T-helper 1 cell (primary cell): ENCODE measurements at regions not wholly inside any gene's neighbourhood (a gene's known extent, or its start where the extent isn't known, plus 50 kb on each side); places are given as distances from the start of the nearest gene placed in this dataset.

Source experiments
- DNase-seq, 5 donors: peaks; one replicate each; pipeline ENCODE4 v3.0.0-alpha.2; 2012 to 2020

- DNase-seq = no peak
Measured at GRCh38 chr12:132439333-132439904, 50.5 kb upstream of the FBRSL1 start.

- no peak for DNase-seq
Measured at GRCh38 chr12:132438726-132439125, 51.2 kb upstream of the FBRSL1 start.

- no peak for DNase-seq
Measured at GRCh38 chr12:132437943-132438700, 51.8 kb upstream of the FBRSL1 start.

DNA sequence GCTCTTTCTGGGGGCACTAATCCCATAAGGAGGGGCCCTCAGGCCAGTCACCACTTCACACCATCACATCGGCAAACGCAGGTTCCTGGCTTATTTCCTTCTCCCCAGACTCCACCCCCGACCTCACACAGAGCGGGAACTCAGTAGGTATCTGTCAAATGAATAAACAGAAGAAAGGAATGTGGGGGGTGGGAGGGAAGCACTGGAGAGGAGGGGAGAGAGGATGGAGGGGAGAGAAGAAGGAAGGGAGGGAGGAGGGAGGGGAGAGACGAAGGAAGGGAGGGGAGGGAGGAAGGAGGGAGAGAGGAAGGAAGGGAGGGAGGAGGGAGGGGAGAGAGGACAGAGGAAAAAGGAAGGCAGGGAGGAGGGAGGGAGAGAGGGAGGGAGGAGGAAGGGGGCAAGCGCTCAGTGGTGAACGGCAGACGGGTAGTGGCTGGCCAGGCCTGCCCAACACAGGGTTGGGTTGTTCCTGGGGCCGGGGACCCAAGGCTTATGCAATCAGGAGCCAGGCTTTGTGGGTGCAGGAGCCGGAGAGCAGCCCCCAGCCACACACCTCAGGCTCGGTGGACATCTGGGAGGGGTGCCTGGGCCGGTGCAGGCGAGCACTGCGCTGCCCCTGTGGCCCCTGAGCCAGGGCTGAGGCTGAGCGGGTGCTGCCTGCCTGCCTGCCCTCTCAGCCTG, 52.6 kb upstream of the FBRSL1 start:
- no peak for DNase-seq

GRCh38 chr12:132436791-132437251, 53.1 kb upstream of the FBRSL1 start:
- no peak for DNase-seq

GRCh38 chr12:132435486-132436187, 54.3 kb upstream of the FBRSL1 start:
- no peak for DNase-seq

DNA sequence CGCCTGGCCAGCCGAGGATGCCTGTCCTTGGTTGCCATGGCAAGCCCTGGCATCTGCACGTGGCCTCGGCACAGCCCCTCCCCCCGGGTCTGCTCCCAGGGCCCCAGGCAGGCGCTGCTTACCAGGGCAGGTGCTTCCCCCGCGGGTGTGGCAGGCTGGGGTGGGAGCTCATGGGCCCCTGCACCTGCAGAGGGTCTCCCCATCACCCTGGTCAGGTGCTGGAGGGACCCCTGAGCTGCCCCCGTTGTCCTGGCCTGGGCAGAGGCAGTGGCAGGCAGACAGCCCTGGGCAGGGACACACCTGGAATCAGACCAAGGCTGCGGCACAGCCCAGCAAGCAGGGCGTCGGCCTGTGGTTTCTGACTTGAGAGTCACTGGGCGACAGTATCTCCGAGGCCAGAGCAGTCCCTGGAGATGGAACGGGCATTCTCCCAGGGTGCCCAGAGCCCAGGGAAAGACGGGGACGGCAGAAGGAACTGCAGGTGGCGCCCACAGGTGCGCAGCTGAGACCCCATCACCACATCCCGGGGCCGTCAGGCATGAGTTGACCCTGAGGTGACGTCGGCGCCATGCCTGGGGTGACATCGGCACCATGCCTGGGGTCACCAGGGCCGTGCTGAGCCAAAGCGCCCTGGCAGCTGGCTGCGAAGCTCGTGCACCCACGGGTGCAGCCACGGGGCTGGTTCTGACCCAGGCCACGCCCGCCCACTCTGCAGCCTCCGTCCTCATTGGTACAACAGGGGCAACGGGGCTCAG, 56.1 kb upstream of the FBRSL1 start:
- no peak for DNase-seq

DNA sequence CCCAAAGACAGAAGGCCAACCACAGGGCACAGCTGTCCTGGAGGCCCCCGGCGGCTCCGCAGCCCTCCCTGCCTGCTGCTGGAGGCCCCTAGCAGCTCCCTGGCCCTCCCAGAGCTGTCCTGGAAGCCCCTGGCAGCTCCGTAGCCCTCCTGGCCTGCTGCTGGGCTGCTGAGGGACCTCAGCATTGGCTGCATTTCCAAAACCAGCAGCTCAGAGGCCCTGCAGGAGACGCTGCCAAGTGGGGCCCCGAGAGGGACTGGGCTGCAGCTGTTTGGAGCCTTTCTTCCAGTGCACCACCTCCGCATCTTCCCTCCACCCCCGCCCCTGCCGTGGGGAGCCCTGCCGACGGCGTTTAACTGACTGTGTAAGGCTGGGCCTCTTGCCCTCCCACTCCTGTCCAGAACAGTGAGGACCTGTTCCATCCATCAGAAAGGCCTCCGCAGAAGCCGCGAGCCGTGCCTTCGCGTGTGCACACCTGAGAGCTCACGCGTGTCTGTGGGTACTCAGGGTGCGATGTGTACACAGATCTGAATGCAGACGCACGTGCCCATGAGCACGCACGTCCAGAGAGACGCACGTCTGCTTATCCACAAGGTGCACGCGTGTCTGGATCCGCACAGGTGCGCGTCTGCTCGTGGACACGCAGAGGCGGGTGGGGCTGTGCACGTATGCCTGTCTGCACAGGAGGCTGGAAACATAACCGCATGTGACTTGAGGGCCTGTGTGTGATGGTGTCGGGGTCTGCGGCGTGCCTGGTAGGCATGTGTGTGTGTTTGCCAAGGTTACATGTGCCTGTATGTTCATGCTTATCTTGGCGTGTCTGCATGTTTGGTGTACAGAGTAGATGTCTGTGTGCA, 57.0 kb upstream of the FBRSL1 start:
- DNase-seq = no peak

DNA sequence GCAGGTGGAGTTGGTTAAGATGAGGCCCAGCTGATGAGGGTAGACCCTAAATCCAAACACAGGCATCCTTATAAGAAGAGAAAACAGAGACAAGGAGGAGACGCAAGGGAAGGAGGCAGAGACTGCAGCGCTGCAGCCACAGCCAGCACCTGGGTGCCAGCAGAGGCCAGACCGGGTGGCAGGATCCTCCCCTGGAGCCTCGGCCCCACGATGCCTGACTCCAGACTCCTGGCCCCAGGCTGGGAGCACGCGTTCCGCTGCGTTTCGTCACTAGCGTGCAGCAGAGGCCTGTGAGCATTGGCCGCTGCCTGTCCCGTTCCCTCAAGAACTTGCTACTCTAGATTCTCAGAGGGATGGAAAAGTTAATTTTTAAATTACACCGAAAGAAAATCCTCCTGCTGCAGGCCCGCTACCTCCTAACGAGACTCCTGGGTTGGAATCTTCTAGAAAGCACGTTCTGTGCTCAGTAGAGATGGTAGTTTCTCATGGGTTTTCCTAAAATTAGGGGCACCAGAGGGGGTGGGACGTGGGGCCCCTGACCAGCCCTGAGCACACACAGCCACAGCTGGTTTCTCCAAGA, 57.7 kb upstream of the FBRSL1 start:
- no peak for DNase-seq

GRCh38 chr12:132430838-132431774, 58.8 kb upstream of the FBRSL1 start:
- no peak for DNase-seq

DNA sequence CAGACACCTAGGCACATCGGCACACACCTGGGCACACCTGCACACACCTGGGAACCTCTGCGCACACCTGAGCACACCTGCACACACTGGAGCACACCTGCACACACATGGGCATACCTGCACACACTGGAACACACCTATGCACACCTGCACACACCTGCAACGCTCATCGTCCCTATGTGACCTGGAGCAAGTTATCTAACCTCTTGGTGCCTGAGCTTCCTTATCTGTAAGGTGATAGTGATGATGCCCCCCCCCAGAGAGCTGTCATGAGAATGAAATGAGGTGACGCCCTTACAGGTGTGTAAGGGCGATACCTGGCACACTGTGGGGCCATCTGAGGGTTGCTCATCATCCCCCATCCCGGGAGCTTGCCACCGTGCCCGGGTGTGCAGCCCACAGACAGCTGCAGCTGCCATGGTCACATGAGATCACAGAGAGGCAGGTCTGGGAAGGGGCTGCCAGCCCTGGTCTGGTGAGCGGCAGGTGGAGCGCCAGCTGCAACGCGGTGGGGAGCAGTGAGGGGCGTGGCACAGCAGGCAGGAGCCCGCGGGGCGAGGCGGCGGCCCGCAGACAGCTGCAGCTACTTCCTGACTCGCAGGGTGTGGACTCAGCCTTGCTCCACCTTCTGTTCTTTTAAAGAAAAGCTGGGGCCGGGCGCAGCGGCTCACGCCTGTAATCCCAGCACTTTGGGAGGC, 59.9 kb upstream of the FBRSL1 start:
- peak; percentile 40 to 78 (median 56) for DNase-seq

DNA sequence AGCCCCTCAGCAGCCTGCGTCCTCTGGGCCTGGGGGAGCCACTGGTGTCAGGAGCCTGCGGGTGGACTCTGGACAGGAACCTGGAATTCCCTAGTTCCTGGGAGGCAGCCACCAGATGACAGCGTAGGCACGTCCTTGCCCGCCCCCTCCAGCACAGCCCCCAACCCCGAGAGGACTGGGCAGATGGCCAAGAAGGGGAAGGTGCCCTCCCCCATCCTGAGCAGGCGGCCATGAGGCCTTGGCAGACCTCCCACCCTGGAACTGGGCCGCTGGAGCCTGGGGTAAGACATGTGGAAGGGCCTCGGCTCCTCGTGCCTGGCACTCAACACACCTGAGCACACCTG, 60.4 kb upstream of the FBRSL1 start:
- no peak for DNase-seq

GRCh38 chr12:132428936-132429601, 60.9 kb upstream of the FBRSL1 start:
- DNase-seq = no peak

DNA sequence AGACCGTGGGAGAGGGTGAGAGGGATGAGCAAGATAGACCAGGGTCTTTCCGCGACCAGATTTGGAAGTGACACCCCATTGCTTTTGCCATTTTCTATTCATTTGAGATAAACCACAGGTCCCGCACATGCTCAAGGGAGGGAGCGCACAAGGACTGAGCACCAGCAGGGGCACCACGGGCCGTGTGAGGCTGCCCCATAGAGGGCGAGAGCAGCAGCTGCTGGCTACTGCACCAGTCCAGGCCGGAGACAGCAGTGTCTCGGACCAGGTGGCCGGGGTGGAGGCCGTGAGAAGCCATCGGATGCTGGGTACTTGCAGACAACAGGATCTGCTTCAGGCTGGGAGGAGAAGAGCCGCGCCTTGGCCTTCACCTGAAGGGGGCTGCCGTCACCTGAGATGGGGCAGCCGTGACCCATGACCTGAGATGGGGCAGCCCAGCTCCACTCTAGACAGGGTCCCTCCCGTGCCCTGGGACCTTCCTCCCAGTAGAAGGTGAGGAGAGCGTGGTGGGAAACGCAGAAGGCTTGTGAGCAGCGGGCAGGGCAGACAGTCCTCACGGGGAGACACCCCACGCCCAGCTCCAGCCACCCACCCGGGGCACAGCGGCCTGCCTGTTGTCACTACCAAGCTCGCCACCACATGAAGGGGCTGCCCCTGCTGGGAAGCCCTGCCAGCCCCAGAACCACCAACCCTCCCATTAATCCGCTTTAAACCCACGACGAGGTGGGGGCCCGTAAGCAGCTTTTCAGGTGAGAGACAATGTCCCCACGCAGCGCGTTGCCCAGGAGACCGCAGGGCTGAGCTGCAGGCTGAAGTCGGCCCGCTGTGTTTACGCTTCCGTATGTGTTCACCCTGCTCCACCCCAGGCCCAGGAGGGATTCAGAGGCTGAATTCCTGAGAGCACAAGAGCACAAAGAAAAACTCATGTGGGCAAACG, 61.7 kb upstream of the FBRSL1 start:
- no peak for DNase-seq

- DNase-seq = no peak
Measured at GRCh38 chr12:132427174-132427768, 62.7 kb upstream of the FBRSL1 start.

- DNase-seq = no peak
Measured at GRCh38 chr12:132426349-132427173, 63.4 kb upstream of the FBRSL1 start.
